ENCODE measurements at regions not wholly inside any gene's neighbourhood (a gene's known extent, or its start where the extent isn't known, plus 50 kb on each side); places are given as distances from the start of the nearest gene placed in this dataset.

DNA sequence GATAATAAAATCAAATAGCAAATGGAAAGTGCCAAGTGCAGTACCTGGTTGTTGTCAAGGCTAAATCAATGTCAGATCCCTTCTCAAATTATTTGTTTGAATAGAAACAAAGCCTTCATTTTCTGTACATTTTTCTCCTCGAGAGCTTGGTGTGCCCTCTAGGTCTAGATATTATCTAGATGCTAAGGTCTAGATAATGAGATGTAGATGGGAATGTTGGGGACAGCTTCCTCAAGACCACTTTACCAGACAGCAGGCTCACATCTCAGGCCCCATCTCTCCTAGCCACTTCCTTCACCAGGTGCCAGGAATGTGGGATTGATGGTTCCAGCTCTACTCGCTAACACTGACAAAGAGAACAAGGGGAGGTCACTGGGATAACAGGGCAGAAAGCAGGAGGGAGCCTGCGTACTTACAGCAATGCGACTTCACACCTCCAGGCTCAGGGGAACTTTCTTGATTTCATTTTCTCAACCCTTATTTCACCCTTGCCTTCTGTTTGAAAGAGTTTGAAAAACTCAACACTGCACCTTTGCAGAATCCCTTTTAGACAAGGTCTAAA is 451.4 kb upstream of the VSTM2A start:
- no peak for ATAC-seq
- intact Hi-C loops (cut with DNase I) = no loop called here

DNA sequence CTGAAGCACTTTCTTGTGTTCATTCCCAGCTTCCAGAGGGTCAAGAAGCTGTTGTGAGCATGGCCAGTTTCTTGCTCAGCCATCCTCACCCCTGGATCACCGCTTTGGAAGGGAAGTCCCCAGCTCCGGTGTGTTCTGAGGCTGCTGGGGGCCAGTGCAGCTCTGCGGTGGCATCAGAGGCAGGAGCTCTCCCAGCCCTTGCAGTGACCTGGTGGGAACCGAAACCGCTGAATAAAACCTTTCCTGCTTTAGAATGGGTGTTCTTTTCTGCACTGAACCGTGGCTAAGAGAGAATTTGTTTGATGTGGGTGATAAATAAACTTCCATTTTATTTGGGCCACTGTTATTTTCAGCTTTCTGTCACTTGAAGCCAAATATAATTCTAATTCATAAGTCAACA is 450.9 kb upstream of the VSTM2A start:
- intact Hi-C loops (cut with DNase I) = no loop called here
- no peak for ATAC-seq
- no peak for DNase-seq

More for the DNA sequence above, 451.4 kb upstream of the VSTM2A start:
- DNase-seq = no peak

DNA sequence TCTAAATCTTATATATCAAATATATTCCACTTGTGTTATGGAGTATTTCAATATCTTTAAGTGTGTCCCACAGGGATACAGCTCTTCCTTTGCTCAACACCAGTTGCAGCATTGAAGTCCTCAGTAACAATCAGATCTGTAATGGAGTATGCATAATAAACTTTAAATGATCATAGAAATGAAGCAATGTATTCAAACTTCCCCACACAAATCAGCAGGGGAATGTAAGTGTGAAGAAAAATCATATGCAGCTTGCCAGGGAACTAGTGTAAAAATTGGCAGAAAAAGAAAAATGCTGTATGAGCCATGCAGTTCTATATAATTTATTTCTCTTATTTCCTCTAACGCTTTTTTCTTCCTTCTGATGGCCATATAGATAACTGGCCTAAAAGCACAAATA is 444.3 kb upstream of the VSTM2A start:
- no peak for DNase-seq
- no peak for ATAC-seq
- intact Hi-C loops (cut with DNase I) = no loop called here

DNA sequence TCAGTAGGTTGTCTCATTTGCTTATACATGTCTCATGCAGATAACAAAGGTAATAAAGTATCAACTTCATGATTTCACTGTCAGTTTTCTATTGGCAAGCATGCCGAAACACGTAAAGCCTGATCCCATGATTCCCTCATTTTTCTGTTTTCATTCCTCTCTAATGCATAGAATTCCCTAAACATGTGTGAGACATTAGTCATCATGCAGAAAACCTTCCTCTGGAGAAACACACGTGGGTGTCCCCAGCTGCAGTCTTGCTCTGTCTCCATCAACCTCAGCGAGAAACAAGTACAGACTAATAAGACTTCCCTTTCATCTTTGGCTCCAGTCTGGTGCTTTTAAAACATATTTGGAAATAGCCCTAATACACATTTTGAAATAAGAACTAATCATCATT is 432.7 kb upstream of the VSTM2A start:
- intact Hi-C loops (cut with DNase I) = no loop called here
- no peak for ATAC-seq
- DNase-seq = no peak

DNA sequence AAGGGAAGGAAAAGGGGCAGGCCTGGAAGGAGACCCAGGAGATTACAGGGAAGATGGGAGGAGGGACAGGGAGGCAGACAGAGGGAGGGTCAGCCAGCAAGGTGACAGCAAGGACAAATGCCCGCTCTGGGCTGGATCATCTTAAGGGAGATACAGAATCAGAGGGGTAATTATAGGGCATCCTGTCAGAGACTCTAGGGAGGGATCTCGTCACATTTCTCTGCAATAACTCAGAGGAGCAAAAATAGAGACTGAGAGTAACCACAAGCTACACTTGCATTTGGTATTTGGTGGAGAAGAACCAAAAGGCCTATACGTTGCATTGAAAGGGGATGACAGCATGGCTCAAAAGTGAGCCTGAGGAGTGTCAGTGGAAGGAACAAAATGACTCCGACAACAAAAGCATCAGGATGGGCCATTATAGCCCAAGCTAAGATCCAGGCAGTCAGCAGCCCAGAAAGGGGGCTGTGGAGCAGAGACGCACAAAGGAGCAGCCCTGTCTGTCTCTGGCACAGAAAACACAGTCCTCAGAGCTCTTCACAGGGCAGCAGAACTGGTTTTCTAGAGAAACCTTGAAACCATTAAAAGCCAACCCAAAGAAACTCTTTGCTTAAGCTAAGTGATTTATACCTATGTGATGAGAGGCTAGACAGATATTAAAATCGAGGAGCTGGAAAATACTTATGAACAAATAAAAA is 430.2 kb upstream of the VSTM2A start:
- no peak for ATAC-seq
- intact Hi-C loops (cut with DNase I) = no loop called here
- DNase-seq = no peak

DNA sequence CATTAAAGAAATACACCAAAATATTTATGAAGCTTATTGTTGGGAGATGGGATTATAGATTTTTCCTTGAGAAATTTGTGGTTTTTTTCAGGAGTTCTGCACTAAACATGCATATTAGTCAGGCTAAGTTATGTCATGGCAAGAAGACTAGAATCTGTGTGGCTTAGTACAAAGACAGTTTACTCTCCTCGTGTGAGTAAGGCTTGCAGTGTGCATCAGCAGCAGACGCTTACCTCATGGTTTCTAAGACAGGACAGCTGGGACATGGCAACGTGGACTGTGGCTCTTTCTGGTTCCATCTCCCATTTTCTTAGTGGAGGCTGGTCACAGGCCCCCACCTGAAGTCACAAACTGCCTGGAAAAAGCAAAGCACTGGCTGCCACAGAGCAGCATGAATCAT is 429.6 kb upstream of the VSTM2A start:
- DNase-seq (no peak), ATAC-seq (no peak)
- intact Hi-C loops (cut with DNase I) = no loop called here

DNA sequence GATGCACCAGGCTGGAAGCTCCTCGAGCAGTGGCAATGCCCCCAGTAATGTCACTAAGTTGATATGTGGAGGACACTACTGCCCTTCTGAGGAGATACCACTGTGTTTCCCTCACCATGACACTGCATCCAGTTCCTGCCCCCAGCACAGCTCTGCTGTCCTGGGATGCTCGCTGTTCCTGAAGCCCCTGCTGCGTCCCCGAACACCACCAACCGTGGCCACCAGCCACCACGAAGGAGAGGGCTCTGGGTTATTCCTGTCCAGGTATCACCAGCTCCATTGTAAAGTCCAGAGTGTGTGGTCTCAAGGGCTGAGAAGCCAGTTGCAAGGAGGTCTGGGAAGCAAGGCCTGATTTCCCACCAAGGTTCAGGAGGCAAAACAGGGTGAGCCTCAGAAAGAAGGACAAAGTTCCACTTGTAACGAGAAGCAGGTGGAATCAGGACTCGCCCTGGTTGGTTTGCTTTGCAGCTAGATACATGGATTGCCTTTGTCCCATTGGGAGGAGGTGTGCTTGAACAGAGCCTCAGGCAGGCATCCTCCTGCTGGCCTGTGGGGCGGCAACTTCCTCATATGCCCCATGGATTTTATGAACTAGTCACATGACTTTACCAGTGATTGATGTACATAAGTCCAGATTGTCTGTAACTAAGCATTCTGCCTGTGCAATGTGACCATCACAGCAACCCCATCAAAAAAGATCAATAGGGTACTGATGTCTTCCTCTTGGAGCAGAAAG is 427.0 kb upstream of the VSTM2A start:
- ATAC-seq (no peak), DNase-seq (no peak)
- intact Hi-C loops (cut with DNase I) = no loop called here

DNA sequence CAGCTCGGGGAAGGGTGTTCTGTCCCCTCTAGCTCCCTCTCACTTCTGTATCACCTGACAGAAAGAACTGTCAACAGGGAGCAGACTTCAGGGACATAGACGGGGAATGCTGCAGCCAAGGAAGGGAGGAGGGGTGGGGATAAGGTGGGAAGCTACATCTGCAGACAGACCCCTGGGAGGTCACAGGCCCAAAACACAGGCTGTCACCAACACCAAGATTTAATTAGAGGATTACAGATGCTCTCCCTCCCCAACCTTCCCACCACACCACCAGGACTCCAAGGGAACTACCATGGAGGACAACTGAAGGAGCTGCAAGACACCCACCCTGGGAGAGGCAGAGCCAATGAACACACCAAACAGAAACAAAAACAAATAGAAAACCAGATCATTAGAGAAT is 425.2 kb upstream of the VSTM2A start:
- ATAC-seq = no peak
- intact Hi-C loops (cut with DNase I) = no loop called here
- no peak for DNase-seq

DNA sequence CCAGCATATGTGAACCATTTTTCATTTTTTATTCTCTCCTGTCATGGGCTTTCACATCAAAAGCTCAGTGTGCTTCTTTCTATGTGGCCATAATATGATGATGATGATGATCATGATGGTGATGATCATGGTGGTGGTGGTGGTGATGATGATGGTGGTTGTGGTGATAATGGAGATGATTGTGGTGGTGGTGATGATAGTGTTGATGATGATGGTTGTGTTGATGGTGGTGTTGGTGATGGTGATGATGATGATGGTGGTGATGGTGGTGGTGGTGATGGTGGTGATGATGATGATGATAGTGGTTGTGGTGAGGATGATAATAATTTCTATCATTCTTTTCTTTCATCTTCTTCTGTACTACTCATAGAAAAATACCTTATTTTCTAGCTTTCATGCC is 413.1 kb upstream of the VSTM2A start:
- ATAC-seq (no peak), DNase-seq (no peak)
- intact Hi-C loops (cut with DNase I) = no loop called here

DNA sequence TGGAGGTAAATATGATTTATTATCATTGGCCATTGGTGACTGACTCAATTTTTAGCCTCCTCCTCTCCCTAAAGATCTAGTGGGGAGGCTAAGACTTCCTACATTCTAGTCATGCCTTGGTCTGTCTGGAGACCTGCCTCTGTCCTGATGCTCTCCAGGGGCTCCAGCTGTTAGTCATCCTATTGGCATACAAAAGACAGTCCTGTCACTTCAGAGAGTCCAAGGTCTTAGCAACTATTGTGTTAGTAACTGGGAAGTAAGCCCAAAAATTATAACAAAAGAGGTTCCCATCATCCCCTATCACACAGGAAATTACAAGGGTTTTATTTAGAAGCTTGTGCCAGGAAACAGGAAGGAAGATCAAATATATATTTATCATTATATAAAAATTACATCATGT is 400.6 kb upstream of the VSTM2A start:
- intact Hi-C loops (cut with DNase I) = no loop called here
- no peak for ATAC-seq
- no peak for DNase-seq

DNA sequence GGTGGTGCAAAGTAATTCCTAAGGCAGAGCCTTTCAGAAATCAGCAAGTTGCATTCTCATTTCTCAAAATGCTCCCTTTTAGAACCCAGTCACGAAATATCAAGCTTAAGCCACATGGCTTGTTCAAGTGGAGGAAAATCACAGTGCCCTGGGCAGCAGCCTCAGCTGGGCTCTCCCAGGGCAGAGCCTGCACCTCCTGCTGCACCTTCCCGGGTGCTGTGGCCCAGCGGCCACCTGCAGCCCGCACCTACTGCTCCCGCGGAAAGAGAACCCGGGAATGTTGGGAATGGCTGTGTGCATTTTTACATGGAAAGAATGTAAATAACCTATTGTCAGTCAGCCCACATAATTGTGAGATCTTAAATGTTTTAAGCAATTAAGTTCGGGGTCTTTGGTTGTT is 396.5 kb upstream of the VSTM2A start:
- intact Hi-C loops (cut with DNase I) = no loop called here
- DNase-seq (no peak), ATAC-seq (no peak)

DNA sequence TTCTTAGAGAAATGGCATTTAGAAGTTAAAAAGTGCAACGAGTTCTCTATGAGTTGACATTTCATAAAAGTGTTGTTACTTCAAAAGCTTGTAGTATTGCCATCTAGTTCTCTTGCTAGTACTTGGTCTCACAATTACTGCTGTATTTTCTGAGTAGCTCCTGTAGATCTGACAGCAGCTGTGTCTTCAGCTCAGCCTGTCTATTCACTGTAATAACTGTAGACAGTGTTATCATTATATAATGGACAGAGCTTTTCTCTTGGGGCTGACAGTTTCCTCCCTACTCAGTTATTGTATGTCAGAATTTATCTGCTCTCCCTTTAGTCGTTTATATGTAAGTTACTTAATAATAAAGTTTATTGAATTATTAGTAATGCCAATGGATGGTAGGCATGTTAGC is 388.7 kb upstream of the VSTM2A start:
- ATAC-seq (no peak), DNase-seq (no peak)
- intact Hi-C loops (cut with DNase I) = no loop called here

DNA sequence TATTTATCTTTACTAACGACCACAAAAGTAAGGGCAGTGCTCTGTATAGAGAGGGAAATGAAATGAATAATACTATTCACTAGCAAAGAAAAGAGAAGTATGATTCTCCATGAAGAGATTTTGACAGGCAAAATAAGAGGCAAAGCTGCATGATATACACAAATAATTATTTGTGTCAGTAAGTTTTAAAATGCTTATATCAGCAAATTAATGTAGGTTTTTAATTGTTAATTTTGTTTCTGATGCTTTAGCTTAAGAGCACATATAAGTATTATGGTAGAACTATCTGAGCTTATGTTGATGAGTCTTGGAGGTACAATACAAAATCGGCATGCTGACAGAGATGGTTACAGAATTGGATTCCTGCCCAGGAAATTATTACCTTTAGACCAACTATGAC is 383.1 kb upstream of the VSTM2A start:
- intact Hi-C loops (cut with DNase I) = no loop called here
- ATAC-seq (no peak), DNase-seq (no peak)

DNA sequence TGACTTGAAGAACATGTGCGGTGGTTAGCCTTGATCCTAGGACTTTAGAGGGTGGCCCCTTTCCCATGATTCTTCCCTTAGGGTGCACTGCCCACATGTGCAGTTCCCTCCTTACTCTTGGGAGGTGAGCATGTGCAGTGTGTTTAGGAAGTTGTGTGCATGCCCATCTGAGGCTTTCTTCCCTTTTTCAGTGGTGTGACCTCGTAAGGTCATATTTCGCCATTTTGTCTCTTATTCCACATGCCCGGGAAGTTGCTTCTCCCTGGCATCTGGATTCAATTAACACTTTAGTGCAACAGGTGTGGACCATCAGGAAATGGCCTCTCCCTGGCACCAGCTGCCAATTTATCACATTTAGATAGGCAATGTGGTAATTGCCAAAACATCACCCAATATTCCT is 380.6 kb upstream of the VSTM2A start:
- intact Hi-C loops (cut with DNase I) = no loop called here
- DNase-seq (no peak), ATAC-seq (no peak)

DNA sequence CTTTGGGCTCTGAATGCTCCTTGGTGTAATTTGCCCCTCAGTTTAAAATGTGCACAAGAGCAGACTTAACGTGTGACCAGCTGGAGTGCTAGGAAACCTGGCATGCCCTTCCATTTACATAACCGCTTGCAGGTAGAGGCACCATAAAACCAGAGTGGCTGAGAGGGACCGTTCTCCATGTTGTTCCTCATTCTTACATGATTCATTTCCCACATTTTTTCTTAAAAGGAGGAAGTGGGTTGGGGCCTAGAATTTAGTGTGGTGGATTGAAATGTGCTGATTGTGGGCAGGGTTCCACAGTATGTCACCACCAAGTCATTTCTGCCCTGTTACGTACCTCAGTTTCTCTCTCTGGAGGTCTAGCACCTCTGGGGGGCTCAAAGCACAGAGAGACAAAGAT is 375.8 kb upstream of the VSTM2A start:
- DNase-seq (no peak), ATAC-seq (no peak)
- intact Hi-C loops (cut with DNase I) = no loop called here

DNA sequence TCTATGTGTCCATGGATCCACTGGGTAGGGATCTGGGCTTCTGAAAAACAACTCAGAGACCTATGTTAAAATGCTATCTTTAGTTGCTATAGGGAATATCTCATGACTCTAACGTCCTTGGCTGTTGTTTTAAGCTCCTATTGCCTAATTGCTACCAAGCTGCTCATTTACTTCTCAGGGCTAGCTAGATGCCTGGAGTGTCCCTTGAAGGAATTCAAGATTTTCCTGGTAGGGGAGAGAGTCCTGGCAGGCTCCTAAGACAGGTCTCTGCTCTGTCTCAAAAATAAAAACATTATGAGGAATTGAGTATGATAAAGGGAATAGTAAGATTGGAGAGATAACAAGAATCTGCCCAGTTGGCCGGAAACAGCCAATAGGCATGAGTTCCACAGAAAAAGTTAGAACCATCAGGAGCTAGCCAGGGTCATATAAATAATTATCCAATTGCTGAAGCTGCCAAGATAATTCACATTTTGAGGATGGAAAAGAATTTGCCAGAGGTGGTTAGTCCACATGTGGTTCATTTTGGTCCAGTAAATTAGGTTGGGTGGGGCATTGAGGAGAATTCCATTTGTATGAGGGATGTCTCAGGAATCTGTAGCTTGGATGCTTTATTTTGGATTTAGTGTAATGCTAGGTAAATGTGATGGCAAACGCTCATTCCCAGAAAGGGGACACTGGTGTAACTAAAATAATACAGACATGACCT is 362.7 kb upstream of the VSTM2A start:
- intact Hi-C loops (cut with DNase I) = no loop called here
- DNase-seq = no peak

DNA sequence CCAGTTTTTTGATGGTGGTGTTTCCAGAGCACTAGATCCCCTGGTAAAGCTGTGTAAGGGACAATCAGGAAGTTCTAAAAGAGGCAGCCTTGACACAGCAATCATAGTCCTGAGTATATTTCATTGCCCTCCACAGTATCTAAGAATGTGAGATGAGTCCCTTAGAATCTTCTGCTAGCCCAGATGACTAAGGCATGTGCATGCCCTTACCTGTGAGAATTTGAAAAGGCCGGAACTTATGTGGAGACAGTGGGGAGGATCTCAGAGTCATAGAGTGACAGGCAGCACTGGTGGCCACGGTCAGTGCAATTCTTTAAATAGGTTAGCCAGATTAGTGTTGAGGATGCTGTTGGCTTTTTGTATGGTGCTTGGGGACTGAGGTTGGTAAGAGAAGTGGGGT is 361.4 kb upstream of the VSTM2A start:
- intact Hi-C loops (cut with DNase I) = no loop called here

More for the DNA sequence above, 362.7 kb upstream of the VSTM2A start:
- no peak for ATAC-seq

DNA sequence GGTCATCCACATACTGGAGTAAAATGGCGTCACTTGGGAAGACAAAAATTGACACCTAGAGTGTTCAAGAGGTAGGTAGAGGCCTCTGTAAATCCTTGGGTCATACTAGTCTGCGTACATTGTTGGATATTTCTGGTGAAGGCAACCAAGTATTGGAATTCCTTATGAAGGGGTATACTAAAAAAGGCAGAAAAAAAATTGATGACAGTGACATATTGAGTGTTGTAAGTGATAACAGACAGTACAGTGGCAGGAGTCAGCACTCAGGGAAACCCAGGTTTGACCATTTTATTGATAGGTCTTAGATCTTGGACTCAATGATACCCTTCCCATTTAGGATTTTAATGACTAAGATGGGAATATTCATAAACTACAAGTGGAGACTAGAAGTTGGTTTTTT is 359.1 kb upstream of the VSTM2A start:
- DNase-seq (no peak), ATAC-seq (no peak)
- intact Hi-C loops (cut with DNase I) = no loop called here

More for the DNA sequence above, 361.4 kb upstream of the VSTM2A start:
- ATAC-seq (no peak), DNase-seq (no peak)

DNA sequence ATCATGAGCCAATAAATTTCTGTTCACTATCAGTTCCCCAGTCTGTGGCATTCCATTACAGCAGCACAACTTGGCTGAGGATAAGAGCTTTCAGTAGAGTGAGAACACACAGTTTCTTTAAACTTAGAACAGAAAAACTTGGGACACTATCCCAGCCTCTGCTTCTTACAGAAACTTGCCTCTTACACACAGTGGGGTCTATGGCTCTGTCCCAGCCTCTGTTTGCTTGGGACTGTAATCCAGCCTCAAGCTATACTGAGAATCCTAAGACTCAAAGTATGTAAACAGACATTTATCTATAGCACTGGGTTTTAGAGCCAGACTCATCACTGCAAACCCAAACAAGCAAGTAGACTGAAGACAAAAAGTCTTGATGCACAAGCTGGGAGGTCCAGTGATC is 355.8 kb upstream of the VSTM2A start:
- intact Hi-C loops (cut with DNase I) = no loop called here
- ATAC-seq = no peak
- DNase-seq = no peak

Measured in left cardiac atrium (tissue), 4 donors.